ENCODE measurements at regions not wholly inside any gene's neighbourhood (a gene's known extent, or its start where the extent isn't known, plus 50 kb on each side); places are given as distances from the start of the nearest gene placed in this dataset.

DNA sequence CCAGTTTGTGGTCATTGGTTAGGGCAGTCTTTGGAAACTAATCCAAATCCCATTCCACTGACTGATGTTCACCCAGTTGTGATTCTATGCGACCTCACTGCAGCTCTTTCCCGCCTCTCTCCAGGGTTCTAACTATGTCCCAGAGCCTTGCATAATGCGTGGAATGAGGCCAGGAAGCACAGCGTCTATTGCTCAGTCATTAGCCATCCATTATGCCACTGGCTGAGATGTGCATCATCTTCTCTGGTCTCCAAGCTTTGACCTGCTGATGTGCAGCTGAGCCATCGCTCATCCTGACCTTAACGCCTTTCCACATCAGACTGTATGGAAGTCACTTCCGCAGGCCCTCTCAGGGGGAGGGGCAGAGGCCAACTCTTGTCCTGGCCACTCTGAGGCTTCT lies 115.4 kb upstream of the VRK1 start:
- TF ChIP-seq CTCF (IDR thresholded peaks at IDR 0.05; ENCODE audit: low read depth, low read length, missing input control): no peak
- TF ChIP-seq GABPA (IDR thresholded peaks at IDR 0.05 in 1 of 2, conservative IDR thresholded peaks at IDR 0.05 in 1 of 2): no peak
- TF ChIP-seq JUND (IDR thresholded peaks at IDR 0.05): no peak
- no peak for TF ChIP-seq HNF4A (conservative IDR thresholded peaks at IDR 0.05)
- TF ChIP-seq YY1 (IDR thresholded peaks at IDR 0.05): no peak
- TF ChIP-seq REST (IDR thresholded peaks at IDR 0.05): no peak
- no peak for TF ChIP-seq MAX (IDR thresholded peaks at IDR 0.05)
